Stimulated activated CD4-positive, alpha-beta T cell treated with anti-CD3 and anti-CD28 coated beads, TNF-alpha, amount 100 ng/mL, for 24 hours (primary cell): ENCODE measurements at regions not wholly inside any gene's neighbourhood (a gene's known extent, or its start where the extent isn't known, plus 50 kb on each side); places are given as distances from the start of the nearest gene placed in this dataset.

ENCODE experiments used
- DNase-seq, 3 experiments: peaks; one replicate each; pipeline ENCODE4 v3.0.0-alpha.2; 2020; ENCODE audit warnings: low read depth in 3 of 3

DNA sequence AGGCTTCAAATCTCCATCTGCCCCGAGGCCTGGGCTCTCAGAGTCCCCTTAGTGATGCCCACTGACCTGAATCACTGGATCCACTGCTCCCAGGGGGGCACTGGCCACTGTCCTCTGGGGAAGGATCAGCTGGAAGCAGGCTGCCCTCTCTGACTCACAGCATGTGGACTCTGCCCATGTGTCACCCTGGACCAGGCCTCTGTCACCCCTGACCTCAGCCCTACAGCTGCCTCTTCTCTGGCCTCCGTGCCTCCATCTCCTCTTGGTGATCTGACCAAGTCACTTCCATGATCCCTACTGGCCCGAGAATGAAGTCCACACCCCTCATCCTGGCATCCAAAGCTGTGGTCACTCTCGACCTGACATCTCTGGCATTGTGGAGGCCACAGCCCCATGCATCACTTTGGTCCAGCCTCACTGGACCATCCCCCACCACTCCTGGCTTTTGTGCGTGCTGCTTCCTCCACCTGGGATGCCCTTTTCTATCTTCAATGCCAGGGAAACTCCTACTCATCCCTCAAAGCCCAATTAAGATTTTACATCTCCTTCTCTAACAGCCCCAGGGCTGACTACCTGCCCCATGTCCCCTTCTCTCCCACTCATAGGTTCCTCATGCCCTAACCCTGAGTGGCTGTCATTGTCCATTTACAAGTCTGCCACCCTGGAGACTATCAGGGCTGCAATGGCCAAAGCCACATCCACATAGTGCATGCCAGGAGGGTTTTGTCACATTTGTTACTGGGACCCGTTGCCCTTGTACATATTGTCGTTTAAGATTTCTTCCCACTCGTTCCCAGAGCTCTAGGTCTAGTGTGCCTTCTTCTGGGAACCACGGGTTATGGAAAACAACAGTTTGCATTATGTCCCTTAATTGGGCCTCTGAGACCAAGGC lies 685.0 kb downstream of the MATN1 start:
- DNase-seq = no peak

DNA sequence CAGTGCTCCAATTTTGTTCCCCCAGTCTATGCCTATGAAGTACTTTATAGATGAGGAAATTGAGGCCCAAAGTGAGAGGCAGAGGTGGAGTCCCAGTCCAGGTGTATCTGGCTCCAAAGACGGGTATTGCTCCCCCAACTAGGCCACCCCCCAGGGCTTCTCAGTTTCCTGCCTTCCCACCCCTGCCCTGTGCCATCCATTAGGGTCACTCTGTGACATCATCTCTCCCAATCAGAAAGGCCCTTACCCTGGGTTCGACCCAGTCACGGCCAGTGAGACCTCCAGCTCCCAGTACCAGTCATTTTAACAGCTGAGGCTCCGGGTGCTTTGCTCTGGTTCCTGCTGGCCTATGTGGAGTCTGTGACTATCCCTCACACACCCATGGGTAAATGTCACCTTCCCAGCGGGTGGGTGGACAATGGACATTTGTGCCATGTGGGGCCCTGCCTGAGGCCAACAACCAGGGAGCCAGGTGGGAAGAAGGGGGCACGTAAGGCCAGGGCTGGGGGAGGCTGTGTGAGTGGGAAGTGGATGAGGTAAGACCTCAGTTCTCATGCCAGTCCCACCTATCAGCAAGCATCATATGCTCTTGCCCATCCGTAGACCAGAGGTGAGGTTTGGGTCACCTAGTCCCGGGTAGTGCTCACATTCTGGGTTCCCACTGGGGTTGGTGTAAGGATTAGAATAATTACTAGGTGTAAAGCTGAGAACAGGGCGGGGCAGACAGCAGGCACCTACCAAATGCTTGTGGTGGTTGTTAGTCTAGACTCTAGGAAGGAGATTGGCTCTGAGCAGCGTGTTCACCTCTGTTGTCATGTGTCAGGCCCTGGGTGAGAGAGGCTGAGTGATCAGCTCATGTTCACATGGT lies 685.9 kb downstream of the MATN1 start:
- no peak for DNase-seq

DNA sequence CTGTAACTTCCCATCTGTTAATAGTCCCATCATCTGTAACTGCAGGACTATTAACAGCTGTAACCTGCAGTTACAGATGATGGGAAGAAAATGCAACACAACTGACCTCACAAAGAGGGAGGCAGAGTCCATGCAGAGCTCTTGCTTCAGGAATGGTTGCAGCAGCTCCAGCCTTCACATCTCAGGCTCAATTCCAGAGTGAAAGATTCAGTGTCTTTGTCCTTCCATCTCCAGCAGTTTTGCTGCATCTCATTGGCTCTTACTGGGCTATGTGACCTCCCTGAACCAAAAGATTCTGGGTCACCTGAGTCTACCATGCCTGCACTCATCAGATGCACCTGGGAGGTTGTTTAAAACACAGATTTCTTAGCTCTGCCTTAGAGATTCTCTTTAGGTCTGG lies 686.7 kb downstream of the MATN1 start:
- no peak for DNase-seq

GRCh38 chr1:30036229-30036547 lies 687.2 kb downstream of the MATN1 start:
- no peak for DNase-seq

GRCh38 chr1:30035522-30036228 lies 687.7 kb downstream of the MATN1 start:
- no peak for DNase-seq

- DNase-seq = no peak
These were observed 688.5 kb downstream of the MATN1 start for GRCh38 chr1:30034627-30035521.

- no peak for DNase-seq
These were observed 689.2 kb downstream of the MATN1 start for GRCh38 chr1:30034105-30034626.

GRCh38 chr1:30033256-30034104 lies 689.9 kb downstream of the MATN1 start:
- DNase-seq = no peak

- no peak for DNase-seq
These were observed 691.1 kb downstream of the MATN1 start for GRCh38 chr1:30032302-30032701.

DNA sequence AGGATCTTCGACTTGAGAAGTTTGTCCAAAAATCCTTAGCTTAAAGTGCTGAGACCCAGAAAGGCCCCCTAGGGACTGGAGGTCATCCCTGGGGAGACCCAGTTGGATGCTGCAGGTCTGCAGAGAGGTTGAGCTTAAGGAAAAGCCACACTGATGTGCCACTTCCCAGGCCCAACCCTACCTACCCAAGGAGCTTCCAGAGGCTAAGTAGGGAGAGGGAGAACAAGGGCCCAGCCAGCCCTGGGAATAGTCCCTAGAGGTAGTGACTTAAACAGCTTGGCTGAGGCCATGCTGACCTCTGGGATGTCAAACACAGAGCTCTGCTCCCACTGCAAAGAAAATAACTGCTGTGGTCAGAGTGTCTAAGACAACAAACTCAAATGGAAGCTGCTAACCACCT lies 693.7 kb downstream of the MATN1 start:
- no peak for DNase-seq

DNA sequence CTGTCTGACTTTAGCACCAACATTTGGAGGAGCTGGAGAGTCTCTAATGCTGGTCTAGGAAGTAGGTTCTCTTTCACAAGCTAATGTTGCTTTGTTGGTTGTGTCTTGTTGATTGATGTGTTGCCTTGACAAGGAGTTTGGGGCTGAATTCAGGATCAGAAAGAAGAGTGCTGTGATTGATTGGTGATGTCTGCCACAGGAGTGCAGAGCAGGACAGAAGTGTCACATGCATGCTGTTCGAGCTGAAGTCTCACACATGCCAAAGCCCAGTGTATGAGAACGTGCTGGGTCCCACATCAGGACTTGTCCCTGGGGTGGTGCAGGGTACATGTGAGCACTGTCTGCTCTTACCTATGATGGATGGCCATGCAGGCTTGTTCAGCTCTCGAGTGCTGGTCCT lies 694.4 kb downstream of the MATN1 start:
- DNase-seq = no peak

DNA sequence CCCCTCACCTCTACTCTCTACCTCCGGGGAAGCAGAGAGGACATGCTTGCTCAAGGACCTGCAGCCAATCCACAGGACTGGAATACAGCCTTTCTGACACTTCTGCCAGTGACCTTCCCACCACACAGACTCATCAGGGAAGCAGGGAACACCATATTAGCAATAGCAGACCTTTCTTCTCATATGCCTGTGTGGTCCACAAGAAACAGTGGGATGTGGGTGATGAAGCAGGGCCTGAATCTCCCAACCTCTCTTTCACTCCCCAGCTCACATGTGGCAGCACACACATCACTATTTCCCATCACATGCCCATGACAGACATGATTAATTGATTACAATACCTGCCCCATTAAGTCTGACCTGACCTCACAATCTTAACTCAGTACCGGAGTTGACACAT lies 695.1 kb downstream of the MATN1 start:
- no peak for DNase-seq

- no peak for DNase-seq
These were observed 696.1 kb downstream of the MATN1 start for GRCh38 chr1:30027247-30027646.

GRCh38 chr1:30024411-30025195 lies 698.8 kb downstream of the MATN1 start:
- no peak for DNase-seq

DNA sequence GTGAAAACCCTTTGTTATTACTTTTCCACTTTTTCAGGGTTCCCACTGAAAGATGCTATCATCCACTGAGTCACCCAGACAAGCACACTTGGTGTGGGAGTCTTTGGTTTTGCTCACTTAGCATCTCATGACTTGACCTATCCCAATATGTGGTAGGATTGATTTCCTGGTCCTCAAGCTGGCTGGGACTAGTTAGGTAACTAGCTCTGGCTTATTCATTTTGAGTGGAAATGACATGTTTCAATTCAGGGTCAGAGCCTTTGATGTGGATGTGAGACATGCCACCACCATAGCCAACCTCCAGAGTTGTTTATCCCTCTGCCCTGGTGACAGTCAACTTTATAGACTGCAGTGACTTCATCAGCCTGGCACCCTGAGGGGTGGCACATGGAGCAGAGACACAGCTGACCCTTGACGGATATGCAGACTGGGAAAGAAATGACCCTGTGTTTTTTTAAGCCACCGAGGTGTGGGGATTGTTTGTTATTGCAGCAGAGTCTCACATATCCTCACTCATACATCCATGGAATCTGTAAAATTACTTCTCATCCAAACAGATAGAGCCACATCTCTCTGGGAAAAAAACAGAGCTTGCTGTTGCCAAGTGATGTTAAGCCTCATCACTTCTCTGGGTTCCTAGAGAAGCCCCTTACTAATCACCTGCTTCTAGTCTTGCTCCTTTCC lies 699.9 kb downstream of the MATN1 start:
- DNase-seq = no peak

DNA sequence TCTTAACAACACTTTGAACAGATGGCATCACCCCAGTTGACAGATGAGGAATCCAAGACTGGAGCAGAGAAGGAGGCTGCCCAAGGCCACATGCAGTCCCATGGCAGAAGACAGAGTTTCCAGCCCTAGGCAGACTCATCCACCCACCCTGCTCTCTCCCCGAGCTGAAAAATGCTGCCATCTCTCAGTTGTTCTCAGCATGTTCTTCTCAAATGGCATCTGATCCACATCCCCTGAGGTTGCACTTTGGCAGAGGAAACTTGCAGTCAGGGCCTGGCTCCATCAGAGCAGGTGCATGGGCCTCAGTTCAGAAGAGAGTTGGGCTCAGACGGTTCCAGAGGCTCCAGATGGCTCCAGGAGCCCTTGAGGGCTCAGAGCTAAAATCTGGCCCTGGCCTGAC lies 709.4 kb downstream of the MATN1 start:
- DNase-seq = no peak

DNA sequence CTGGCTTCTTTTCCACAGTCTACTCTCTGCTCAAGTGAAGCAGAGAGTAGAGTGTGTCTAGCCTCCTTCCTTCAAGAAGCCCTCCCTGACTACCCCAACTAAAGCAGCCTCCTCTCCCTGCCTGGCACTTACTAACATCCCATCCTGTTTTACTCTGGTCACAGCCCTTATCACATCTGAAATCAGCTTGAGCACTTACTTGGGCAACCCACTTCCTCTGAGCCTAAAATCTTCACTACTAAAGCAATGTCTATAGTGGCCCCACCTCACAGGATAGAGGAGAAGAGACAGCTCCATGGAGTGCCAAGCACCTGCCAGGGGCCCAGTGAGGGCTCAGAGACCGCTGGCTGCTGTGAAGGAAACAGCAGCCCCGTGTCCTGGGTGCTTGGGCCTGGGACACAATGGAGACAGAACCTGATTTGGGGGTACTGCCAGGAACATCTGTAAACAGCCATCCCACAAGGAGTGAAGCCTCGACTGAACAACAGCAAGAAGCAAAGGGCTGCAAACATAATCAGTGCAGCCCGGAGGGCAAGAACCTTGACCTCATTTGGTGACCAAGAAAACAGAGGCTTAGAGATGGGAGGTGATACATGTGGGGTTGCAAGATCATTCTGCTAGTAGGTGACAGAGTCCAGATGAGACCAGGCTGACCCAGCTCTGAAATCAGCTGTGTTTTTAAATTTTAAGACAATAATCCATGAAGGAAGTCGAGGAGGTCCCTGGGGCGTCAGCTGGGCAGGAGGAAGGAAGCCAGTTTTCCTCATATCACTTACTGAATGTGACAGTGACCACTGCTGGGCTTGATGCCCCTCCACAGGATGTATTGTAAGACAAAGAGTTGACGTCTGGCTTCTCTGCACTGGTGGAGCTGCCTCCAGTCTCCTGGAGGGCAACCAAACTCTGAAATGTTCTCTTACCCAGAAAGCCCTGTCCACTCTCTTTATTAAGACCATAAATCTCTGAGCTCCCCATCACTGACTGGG lies 710.6 kb downstream of the MATN1 start:
- no peak for DNase-seq

DNA sequence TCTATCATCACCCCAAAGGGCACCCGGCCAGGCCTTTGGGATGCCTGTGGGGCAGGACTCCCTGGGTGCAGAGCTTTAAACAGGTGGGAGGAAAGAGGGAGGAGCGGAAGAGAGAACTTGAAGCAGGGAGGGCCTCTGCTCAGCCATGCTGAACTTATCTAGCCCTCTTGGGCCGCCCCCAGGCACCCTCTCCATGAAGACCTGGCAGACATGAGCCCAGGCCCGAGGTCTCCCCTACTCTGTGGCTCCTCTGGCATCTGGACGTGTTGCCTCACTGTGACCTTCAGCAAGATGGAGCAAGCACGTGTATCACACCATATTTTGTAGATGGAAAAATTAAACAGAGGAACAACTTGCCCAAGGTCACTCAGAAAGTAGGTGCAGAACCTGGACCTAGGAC lies 711.4 kb downstream of the MATN1 start:
- no peak for DNase-seq
